ENCODE measurements at regions not wholly inside any gene's neighbourhood (a gene's known extent, or its start where the extent isn't known, plus 50 kb on each side); places are given as distances from the start of the nearest gene placed in this dataset.

- TF ChIP-seq CTCF (IDR thresholded peaks at IDR 0.05; ENCODE audit: low read length) (no peak), EZH2 (IDR thresholded peaks at IDR 0.05; ENCODE audit: borderline replicate concordance, low read length) (no peak)
These were observed 65.6 kb upstream of the KDM7A start for GRCh38 chr7:140242057-140243031.
